ENCODE measurements at regions not wholly inside any gene's neighbourhood (a gene's known extent, or its start where the extent isn't known, plus 50 kb on each side); places are given as distances from the start of the nearest gene placed in this dataset.

DNA sequence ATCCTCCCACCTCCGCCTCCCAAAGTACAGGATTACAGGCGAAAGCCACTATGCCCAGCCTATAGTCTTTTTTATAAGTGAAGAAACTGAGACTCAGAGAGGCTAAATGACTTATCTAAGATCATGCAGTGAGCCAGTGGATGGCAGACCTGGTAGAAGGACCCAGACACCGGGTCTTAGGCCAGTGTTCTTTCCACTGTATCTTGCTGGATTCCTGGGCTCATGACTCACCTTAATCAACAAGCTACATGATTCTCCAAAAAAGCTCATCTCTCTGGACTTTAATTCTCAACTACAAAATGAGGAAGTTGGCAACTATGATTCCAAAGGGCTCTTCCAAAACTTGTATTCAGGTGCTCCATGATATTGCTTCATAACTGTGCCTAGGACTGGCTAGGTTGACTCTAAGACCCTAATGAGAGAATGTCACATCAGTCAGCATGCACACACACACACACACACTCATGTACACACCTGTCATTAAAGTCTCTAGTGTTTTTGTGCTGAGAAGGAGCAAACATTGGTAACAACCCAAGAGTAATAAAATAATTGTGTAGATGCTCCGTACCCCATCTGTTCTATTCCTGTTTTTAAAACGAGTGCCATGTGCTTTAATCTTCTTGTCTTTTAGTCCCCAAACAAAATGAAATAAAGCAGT lies 89.7 kb upstream of the SLC4A7 start:
- DNase-seq (ENCODE audit: low read depth in 1 of 2, low spot score in 1 of 2): no peak
- no peaks in the 10 kb centered on the region for H3K36me3 ChIP-seq
- H3K4me1 ChIP-seq (ENCODE audit: low read depth): no peaks in the 10 kb centered on the region
- no peaks in the 10 kb centered on the region for H3K27me3 ChIP-seq
- no peak overlapping the region for H3K4me3 ChIP-seq
- H3K27ac ChIP-seq: no peak overlapping the region
- TF ChIP-seq, protein P1, sequence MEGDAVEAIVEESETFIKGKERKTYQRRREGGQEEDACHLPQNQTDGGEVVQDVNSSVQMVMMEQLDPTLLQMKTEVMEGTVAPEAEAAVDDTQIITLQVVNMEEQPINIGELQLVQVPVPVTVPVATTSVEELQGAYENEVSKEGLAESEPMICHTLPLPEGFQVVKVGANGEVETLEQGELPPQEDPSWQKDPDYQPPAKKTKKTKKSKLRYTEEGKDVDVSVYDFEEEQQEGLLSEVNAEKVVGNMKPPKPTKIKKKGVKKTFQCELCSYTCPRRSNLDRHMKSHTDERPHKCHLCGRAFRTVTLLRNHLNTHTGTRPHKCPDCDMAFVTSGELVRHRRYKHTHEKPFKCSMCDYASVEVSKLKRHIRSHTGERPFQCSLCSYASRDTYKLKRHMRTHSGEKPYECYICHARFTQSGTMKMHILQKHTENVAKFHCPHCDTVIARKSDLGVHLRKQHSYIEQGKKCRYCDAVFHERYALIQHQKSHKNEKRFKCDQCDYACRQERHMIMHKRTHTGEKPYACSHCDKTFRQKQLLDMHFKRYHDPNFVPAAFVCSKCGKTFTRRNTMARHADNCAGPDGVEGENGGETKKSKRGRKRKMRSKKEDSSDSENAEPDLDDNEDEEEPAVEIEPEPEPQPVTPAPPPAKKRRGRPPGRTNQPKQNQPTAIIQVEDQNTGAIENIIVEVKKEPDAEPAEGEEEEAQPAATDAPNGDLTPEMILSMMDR (IDR thresholded peaks at IDR 0.05; ENCODE audit: low read depth, low read length): no peak
- H3K9me3 ChIP-seq (ENCODE audit: low read depth): no peaks in the 10 kb centered on the region

DNA sequence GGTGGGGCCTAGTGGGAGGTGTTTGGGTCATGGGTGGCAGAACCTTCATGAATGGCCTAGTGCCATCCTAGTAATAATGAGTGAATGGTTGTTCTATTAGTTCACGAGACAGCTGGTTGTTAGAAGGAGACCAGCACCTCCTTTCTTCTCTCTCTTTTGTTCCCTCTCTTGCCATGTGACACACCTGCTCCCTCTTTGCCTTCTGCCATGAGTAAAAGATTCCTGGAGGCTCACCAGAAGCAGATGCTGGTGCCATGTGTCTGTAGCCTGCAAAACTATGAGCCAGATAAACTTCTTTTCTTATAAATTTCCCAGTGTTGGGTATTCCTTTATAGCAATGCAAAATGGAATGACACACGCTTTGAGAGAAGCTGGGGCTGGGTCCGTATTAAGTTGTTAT lies 89.0 kb upstream of the SLC4A7 start:
- Histone ChIP-seq H3K36me3 (no peaks in the 10 kb centered on the region), H3K4me1 (ENCODE audit: low read depth) (no peaks in the 10 kb centered on the region), H3K27ac (no peak overlapping the region), H3K4me3 (no peak overlapping the region), H3K27me3 (no peaks in the 10 kb centered on the region), H3K9me3 (ENCODE audit: low read depth) (no peaks in the 10 kb centered on the region)
- TF ChIP-seq, protein P1 (IDR thresholded peaks at IDR 0.05; ENCODE audit: low read depth, low read length): no peak
- no peak for DNase-seq (ENCODE audit: low read depth in 1 of 2, low spot score in 1 of 2)

DNA sequence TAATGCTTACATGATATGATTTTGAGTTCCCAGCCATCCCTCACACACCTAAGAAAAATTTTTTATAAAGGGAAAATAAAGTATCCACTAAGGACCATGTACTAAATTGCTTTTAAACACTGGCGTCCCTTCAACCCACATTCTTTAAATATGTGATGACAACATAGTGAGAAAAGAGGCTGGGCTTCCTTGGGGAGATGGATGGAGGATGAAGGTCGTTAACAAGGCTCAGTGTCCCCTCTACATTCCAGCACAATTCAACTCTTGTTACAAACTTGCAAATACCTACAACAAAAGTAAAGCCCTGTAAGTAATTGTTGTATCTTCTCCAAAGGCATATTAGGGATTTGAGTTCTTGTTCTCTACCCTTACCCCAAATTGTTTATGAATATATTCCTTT lies 87.2 kb upstream of the SLC4A7 start:
- Histone ChIP-seq H3K27ac (no peak overlapping the region), H3K4me1 (ENCODE audit: low read depth) (no peaks in the 10 kb centered on the region), H3K9me3 (ENCODE audit: low read depth) (no peaks in the 10 kb centered on the region), H3K27me3 (no peaks in the 10 kb centered on the region), H3K4me3 (no peak overlapping the region), H3K36me3 (no peaks in the 10 kb centered on the region)
- TF ChIP-seq, protein P1 (IDR thresholded peaks at IDR 0.05; ENCODE audit: low read depth, low read length): no peak
- no peak for DNase-seq (ENCODE audit: low read depth in 1 of 2, low spot score in 1 of 2)

DNA sequence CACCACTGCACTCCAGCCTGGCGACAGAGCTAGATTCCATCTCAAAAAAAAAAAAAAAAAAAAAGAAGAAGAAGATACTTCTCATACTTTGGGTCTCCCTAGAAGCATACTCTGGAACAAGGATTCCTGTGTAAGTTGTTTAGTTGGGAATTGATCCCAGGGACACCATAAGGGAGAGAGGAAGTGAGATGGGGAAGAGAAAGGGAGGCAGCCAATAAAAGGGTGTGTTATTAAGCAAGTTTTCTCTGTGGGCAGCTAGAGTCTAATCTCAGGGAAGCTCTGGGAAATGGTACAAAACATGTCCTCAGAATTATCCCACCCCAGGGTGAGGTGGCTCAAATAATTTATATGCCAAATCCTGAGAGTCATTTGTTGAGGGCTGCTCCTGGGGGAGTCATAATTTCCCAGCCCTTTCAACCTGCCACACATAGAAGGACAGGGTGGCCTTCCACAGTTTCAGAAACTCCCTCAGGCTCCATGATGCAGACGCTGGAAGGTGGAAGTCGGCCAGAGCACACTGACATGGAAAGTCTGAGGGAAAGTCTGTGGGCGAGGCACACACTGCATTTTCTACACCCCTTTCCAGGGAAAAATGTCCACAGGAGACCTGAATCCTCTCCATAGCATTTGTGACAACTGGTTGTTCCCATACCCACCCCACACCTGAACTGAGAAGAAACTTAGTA lies 86.4 kb upstream of the SLC4A7 start:
- H3K9me3 ChIP-seq (ENCODE audit: low read depth): no peaks in the 10 kb centered on the region
- H3K4me3 ChIP-seq: no peak overlapping the region
- H3K27me3 ChIP-seq: no peaks in the 10 kb centered on the region
- no peak overlapping the region for H3K27ac ChIP-seq
- no peaks in the 10 kb centered on the region for H3K36me3 ChIP-seq
- TF ChIP-seq, protein P1 (IDR thresholded peaks at IDR 0.05; ENCODE audit: low read depth, low read length): no peak
- no peak for DNase-seq (ENCODE audit: low read depth in 1 of 2, low spot score in 1 of 2)
- no peaks in the 10 kb centered on the region for H3K4me1 ChIP-seq (ENCODE audit: low read depth)

DNA sequence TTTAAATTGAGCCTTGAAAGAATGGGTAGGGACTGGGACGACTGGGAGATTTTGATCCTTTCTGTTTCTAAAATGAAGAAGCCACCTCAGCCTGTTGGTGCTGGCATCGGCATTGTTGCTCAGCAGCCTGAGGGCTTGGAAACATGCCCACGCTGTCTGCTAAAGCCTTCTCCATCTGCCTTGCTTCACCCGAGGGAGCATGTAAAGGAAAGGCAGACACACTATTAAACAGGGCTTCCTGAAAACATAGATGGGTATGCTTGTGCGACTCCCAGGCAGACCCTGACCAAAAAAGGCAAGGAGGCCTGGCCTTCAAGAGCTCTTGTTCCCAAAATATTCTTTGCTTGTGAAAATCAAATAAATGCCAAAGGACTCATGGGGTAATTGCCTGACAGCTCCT lies 84.2 kb upstream of the SLC4A7 start:
- TF ChIP-seq, protein P1 (IDR thresholded peaks at IDR 0.05; ENCODE audit: low read depth, low read length): no peak
- Histone ChIP-seq H3K4me1 (ENCODE audit: low read depth) (no peaks in the 10 kb centered on the region), H3K9me3 (ENCODE audit: low read depth) (no peaks in the 10 kb centered on the region), H3K27ac (no peak overlapping the region), H3K36me3 (no peaks in the 10 kb centered on the region), H3K27me3 (no peaks in the 10 kb centered on the region), H3K4me3 (no peak overlapping the region)
- peak in 1 of 2 donors; percentile 78 for DNase-seq (ENCODE audit: low read depth in 1 of 2, low spot score in 1 of 2)

All from cardiac muscle cell (in vitro differentiated cells and primary cell).